HCT116 (cell line): ENCODE measurements at regions not wholly inside any gene's neighbourhood (a gene's known extent, or its start where the extent isn't known, plus 50 kb on each side); places are given as distances from the start of the nearest gene placed in this dataset.

Source experiments
- CTCF ChIP-seq, 3 experiments: fragments of 200-600 bp in 1 of 3; sonication (generic) in 1 of 3; IDR thresholded peaks in 2 of 3; conservative IDR thresholded peaks in 1 of 3; 2 replicates each; pipeline ENCODE4 v1.5.1; 2012 to 2017; ENCODE audit warnings: low read depth in 2 of 3, low read length in 2 of 3, antibody characterized with exemption in 1 of 3, borderline replicate concordance in 1 of 3, control low read depth in 1 of 3, mild to moderate bottlenecking in 1 of 3, mixed read lengths in 1 of 3, mixed run types in 1 of 3, moderate library complexity in 1 of 3; ENCODE audit not compliant: insufficient read depth in 1 of 3
- EZH2phosphoT487 ChIP-seq: fragments of 200-600 bp; IDR thresholded peaks from 2 replicates; pipeline ENCODE4 v1.6.1; 2018; ENCODE audit warnings: antibody characterized with exemption, borderline replicate concordance
- POLR2A ChIP-seq: IDR thresholded peaks from 2 replicates; pipeline ENCODE4 v1.7.0; 2011; ENCODE audit warnings: borderline replicate concordance; ENCODE audit not compliant: insufficient read depth, insufficient read length; ENCODE audit errors: extremely low read depth
- RAD21 ChIP-seq: IDR thresholded peaks from 2 replicates; pipeline ENCODE4 v1.6.1; 2012; ENCODE audit warnings: low read depth, mild to moderate bottlenecking
- SP1 ChIP-seq: IDR thresholded peaks from 2 replicates; pipeline ENCODE4 v1.6.1; 2012; ENCODE audit warnings: low read depth
- SRF ChIP-seq: IDR thresholded peaks from 2 replicates; pipeline ENCODE4 v1.6.1; 2012; ENCODE audit warnings: low read depth
- YY1 ChIP-seq: IDR thresholded peaks from 2 replicates; pipeline ENCODE4 v1.6.1; 2011; ENCODE audit warnings: low read length, low read depth, moderate library complexity, mild to moderate bottlenecking; ENCODE audit not compliant: insufficient replicate concordance; ENCODE audit errors: extremely low read depth

DNA sequence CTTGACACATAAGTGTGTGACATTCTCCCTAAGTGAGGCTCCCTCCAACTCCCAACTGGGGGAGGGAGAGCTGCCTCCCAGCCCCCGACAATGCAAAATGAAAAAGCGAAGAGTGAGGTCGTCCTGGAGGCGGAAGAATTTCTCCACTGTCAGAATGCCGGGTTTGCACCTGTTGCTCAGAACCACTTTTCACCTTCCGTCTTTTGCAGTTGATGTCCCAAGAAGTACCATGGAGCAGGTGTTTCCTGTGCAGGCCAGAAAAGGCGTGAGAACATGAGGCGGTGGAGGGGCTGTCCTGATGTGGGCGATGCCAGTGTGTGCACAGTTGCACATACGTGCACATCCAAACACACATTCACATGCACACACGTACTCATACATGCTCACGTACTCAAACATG lies 158.6 kb upstream of the AJAP1 start:
- TF ChIP-seq SP1, result no peak
- no peak for TF ChIP-seq CTCF (IDR thresholded peaks at IDR 0.05 in 2 of 3, conservative IDR thresholded peaks at IDR 0.05 in 1 of 3; ENCODE audit: borderline replicate concordance in 1 of 3, insufficient read depth in 1 of 3, low read depth in 2 of 3, low read length in 2 of 3)
- no peak for TF ChIP-seq POLR2A
- TF ChIP-seq YY1, result no peak
- TF ChIP-seq SRF, result no peak
- no peak for TF ChIP-seq EZH2phosphoT487
- TF ChIP-seq RAD21, result no peak
